ENCODE measurements at regions not wholly inside any gene's neighbourhood (a gene's known extent, or its start where the extent isn't known, plus 50 kb on each side); places are given as distances from the start of the nearest gene placed in this dataset.

- intact Hi-C loops (cut with micrococcal nuclease; ENCODE audit: unreplicated experiment) (no loop called here), in situ Hi-C loops (cut with HindIII; ENCODE audit: extremely low pct_ligation_motif_present, low pct_unique_long_range_greater_than_20kb) (no loop called here)
- Histone ChIP-seq H3K27me3 (ENCODE audit: control insufficient read depth in 1 of 2, insufficient read depth in 2 of 2, low read length in 2 of 2) (no peaks in the 10 kb centered on the region), H3K4me3 (replicated peaks in 1 of 3; ENCODE audit: insufficient read depth in 1 of 3, low read depth in 2 of 3, low read length in 3 of 3) (no peak overlapping the region), H3K4me2 (ENCODE audit: low read depth, low read length) (no peak overlapping the region), H3K36me3 (replicated peaks in 1 of 2; ENCODE audit: control insufficient read depth in 1 of 2, insufficient read depth in 2 of 2, low read length in 2 of 2) (no peaks in the 10 kb centered on the region), H3K9me3 (ENCODE audit: low read length) (peaks cover 1% of the 10 kb centered on the region), H3K79me2 (ENCODE audit: insufficient read depth, low read length) (no peaks in the 10 kb centered on the region), H2AFZ (ENCODE audit: low read length) (no peak overlapping the region), H3K9ac (ENCODE audit: insufficient read depth, low read depth, low read length) (no peak overlapping the region), H3K27ac (ENCODE audit: extremely low read length, insufficient read depth, low read length) (no peak overlapping the region), H4K20me1 (ENCODE audit: insufficient read depth, low read length) (no peaks in the 10 kb centered on the region), H3K4me1 (ENCODE audit: insufficient read depth, low read length) (peaks cover 13% of the 10 kb centered on the region; the same call in 1 of the 2 replicates)
- CTCF ChIA-PET (ENCODE audit: low intra/inter-chr PET ratio, low total read pairs) = no interaction called here
- BruUV-seq (replicated peaks) = no TSS peak
- POLR2A ChIA-PET = no interaction called here
- no peak for ATAC-seq
- no peak for DNase-seq (ENCODE audit: low spot score)
- 77% methylated on average over 1 of the region's 2 CpGs for WGBS (ENCODE audit: low lambda C conversion rate)
- no peak for FAIRE-seq
- TF ChIP-seq ZNF256 (CRISPR knock-in tag; conservative IDR thresholded peaks at IDR 0.05) (no peak), ZNF335 (CRISPR knock-in tag; IDR thresholded peaks at IDR 0.05) (no peak), REPIN1 (CRISPR knock-in tag; IDR thresholded peaks at IDR 0.05; ENCODE audit: borderline replicate concordance, low read depth) (no peak), ZNF558 (CRISPR knock-in tag; IDR thresholded peaks at IDR 0.05; ENCODE audit: borderline replicate concordance) (no peak), ZNF773 (CRISPR knock-in tag; IDR thresholded peaks at IDR 0.05; ENCODE audit: borderline replicate concordance) (no peak), ARID5B (CRISPR knock-in tag; IDR thresholded peaks at IDR 0.05) (no peak), GABPA (IDR thresholded peaks at IDR 0.05; ENCODE audit: low read depth, low read length) (no peak), GABPA (CRISPR knock-in tag; IDR thresholded peaks at IDR 0.05; ENCODE audit: low read depth) (no peak), GZF1 (CRISPR knock-in tag; IDR thresholded peaks at IDR 0.05) (no peak), SOX5 (CRISPR knock-in tag; IDR thresholded peaks at IDR 0.05; ENCODE audit: borderline replicate concordance) (no peak), NCOA5 (CRISPR knock-in tag; IDR thresholded peaks at IDR 0.05) (no peak), ZSCAN9 (CRISPR knock-in tag; IDR thresholded peaks at IDR 0.05; ENCODE audit: borderline replicate concordance) (no peak), ELF4 (CRISPR knock-in tag; IDR thresholded peaks at IDR 0.05; ENCODE audit: borderline replicate concordance) (no peak), ZMAT5 (CRISPR knock-in tag; IDR thresholded peaks at IDR 0.05; ENCODE audit: borderline replicate concordance, low read depth) (no peak), SRSF9 (IDR thresholded peaks at IDR 0.05; ENCODE audit: borderline replicate concordance, insufficient read depth, low read depth, low read length, poor library complexity, severe bottlenecking) (no peak), ZNF609 (CRISPR knock-in tag; IDR thresholded peaks at IDR 0.05; ENCODE audit: borderline replicate concordance) (no peak), ZNF556 (CRISPR knock-in tag; IDR thresholded peaks at IDR 0.05; ENCODE audit: borderline replicate concordance) (no peak)
Measured at GRCh38 chr9:79807971-79808370, 236.2 kb downstream of the TLE4 start.
